ENCODE measurements at regions not wholly inside any gene's neighbourhood (a gene's known extent, or its start where the extent isn't known, plus 50 kb on each side); places are given as distances from the start of the nearest gene placed in this dataset.

DNA sequence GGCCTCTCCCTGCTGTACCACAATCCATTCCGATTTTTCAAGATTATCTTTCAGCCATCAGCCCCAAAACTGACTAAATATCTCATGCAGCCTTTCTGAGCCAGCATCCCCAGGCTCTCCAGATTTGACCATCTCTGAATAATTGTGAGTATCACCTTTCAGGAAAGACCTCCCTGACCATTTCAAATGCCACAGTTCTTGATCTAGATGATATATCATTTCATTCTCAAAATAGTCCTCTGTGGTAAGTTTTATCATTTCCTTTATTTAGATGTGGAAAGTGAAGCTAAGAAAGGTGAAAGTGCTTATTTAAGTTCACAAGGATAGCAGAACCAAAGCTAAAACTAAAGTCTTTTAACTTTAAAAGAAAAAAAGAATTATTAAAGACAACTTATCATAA is 244.0 kb downstream of the PLPP3 start:
- no peak for DNase-seq (ENCODE audit: low spot score)
- TF ChIP-seq, protein P1, sequence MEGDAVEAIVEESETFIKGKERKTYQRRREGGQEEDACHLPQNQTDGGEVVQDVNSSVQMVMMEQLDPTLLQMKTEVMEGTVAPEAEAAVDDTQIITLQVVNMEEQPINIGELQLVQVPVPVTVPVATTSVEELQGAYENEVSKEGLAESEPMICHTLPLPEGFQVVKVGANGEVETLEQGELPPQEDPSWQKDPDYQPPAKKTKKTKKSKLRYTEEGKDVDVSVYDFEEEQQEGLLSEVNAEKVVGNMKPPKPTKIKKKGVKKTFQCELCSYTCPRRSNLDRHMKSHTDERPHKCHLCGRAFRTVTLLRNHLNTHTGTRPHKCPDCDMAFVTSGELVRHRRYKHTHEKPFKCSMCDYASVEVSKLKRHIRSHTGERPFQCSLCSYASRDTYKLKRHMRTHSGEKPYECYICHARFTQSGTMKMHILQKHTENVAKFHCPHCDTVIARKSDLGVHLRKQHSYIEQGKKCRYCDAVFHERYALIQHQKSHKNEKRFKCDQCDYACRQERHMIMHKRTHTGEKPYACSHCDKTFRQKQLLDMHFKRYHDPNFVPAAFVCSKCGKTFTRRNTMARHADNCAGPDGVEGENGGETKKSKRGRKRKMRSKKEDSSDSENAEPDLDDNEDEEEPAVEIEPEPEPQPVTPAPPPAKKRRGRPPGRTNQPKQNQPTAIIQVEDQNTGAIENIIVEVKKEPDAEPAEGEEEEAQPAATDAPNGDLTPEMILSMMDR (IDR thresholded peaks at IDR 0.05; ENCODE audit: extremely low read depth, insufficient read depth, missing control alignments), result no peak
- in situ Hi-C loops (cut with MboI; ENCODE audit: low pct_unique_long_range_greater_than_20kb, low sequenced_read_pairs, unreplicated experiment), result no loop called here

DNA sequence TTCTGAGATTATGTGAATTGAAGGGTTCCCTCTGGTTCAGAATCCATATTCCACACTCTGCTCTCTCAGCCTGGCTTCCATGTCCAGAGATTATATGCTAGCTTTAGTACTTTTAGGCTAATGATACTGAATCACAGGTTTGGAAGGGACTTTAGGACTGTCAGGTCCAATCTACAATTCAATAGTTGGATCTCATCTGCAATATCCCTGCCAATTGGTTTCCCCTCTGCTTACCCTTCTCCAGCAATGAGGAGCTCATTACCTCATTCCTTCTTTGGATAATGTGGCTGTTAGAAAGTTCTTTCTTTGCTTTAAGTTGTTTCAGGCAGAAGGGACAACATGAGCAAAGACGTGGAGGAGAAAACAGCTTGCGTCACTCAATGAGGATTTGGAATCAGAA is 245.3 kb downstream of the PLPP3 start:
- in situ Hi-C loops (cut with MboI; ENCODE audit: low pct_unique_long_range_greater_than_20kb, low sequenced_read_pairs, unreplicated experiment), result no loop called here

DNA sequence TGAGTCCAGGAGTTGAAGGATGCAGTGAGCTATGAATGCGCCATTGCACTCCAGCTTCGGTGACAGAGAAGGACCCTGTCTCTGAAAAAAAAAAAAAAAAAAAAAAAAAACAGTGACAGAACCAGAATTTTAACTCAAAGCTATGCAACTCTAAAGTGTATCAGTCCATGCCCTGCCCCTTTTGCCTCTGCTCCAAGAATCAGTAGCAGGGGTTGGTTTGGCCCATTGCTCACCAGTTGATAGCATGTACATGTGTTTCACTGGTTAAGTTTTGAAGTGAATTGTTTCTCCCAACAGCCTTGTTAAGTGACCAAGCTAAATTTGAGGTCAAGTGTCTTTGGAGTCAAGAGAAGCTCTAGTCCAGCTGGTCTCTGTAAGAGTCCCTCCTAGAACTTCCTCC is 245.9 kb downstream of the PLPP3 start:
- TF ChIP-seq, protein P1 (IDR thresholded peaks at IDR 0.05; ENCODE audit: extremely low read depth, insufficient read depth, missing control alignments), result no peak
- no peak for DNase-seq (ENCODE audit: low spot score)
- in situ Hi-C loops (cut with MboI; ENCODE audit: low pct_unique_long_range_greater_than_20kb, low sequenced_read_pairs, unreplicated experiment), result no loop called here

More for the DNA sequence above, 245.3 kb downstream of the PLPP3 start:
- TF ChIP-seq, protein P1 (IDR thresholded peaks at IDR 0.05; ENCODE audit: extremely low read depth, insufficient read depth, missing control alignments), result no peak
- DNase-seq (ENCODE audit: low spot score), result no peak

DNA sequence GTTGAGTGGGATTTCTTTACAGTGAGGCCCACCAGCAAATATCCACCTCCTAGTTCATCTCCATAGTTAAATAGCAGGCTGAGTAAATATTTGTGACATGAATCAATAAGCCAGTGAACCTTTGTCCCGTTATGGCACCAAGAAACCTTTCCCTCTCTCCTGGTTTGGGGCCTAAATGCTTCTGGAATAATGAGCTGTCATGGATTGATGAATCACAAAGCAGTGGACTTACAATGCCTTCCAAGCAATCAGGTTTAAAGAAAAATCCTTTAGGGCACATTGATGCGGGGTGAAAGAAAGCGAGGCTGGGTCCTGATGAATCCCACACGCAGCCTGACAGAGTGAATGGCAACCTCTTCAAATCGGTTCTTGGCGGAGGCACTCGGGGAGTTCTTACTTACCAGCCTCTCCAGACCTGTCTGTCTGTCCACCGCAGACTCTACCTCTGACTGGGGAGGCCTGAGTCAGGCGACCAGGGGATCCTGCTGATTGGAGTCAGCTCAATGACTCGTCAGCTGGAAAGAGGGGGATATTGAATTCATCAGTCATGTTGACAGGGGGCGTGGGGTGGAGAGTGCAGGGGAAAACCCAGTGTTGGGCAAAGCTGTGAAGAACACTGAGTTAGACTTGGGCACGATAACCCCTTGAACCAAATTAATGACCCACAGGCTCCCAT is 247.3 kb downstream of the PLPP3 start:
- TF ChIP-seq, protein P1 (IDR thresholded peaks at IDR 0.05; ENCODE audit: extremely low read depth, insufficient read depth, missing control alignments), result no peak
- DNase-seq (ENCODE audit: low spot score), result no peak
- in situ Hi-C loops (cut with MboI; ENCODE audit: low pct_unique_long_range_greater_than_20kb, low sequenced_read_pairs, unreplicated experiment), result no loop called here

DNA sequence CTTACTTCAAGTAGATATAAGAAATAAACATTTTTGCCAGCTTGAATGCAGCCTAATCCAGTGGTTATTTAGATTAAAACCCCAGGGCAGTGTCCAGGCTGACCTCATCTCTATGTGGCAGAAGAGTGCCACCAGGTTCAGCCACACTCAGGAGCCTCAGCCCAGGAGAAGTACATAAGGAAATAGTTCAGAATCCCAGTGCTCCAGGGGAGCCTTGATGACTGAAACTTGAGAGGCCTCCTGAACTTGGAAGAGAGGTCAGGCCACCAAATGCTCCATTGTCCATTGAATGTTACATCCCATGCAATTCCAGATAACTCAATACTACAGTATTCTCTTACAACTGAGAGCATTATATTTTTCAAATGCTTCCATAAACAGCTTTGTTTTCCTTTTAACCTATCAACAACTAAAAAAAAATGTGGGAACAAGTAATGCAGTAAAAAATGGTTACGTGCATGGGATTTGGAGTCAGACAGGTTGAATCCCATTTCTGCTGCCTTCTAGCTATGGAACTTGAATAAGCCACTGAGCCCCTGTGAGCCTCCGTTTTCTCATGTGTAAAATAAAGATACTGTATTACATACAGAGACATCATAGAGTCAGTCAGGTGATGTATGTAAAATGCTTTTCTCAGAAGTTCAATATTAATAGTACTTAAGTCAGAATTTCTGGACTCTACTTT is 248.0 kb downstream of the PLPP3 start:
- DNase-seq (ENCODE audit: low spot score), result no peak
- in situ Hi-C loops (cut with MboI; ENCODE audit: low pct_unique_long_range_greater_than_20kb, low sequenced_read_pairs, unreplicated experiment), result no loop called here
- TF ChIP-seq, protein P1 (IDR thresholded peaks at IDR 0.05; ENCODE audit: extremely low read depth, insufficient read depth, missing control alignments), result no peak

DNA sequence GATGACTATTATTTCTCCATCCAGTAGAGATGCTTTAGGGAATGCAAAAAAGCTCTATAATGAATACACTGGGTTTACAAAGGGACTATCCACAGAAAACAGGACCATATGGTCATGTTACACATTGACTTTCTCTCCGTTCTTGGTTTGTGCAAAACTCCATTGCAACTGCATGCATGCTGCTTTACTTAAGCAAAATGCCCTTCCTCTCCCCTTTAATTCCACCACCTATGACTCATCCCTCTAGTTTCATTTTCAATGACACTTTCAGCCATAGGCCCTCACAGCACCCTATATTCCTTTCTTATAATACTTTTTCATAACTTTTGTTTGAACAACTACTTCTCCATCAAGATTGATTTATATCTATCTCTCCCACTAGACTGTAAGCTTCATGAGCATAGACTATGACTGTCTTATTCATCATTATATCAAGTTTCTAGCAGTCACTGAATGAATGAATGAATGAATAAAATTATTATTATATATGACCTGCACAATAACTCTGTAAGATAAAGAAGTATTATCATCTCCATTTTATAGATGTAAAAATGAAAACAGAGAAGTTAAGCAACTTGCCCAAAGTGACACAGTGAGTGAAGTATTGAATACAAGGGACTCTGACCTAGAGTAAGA is 248.9 kb downstream of the PLPP3 start:
- in situ Hi-C loops (cut with MboI; ENCODE audit: low pct_unique_long_range_greater_than_20kb, low sequenced_read_pairs, unreplicated experiment), result no loop called here
- TF ChIP-seq, protein P1 (IDR thresholded peaks at IDR 0.05; ENCODE audit: extremely low read depth, insufficient read depth, missing control alignments), result no peak
- DNase-seq (ENCODE audit: low spot score), result peak; percentile 9
